SK-N-SH (cell line): ENCODE measurements at regions not wholly inside any gene's neighbourhood (a gene's known extent, or its start where the extent isn't known, plus 50 kb on each side); places are given as distances from the start of the nearest gene placed in this dataset.

Experiments used
- CTCF ChIA-PET: fragments of 300-600, 350-600 bp; formaldehyde crosslinking; extraction: SDS; loops from one replicate; lab custom pipeline; 2021; lab: Yijun Ruan, JAX
- POLR2A ChIA-PET: fragments of 350-600 bp; sonication (Branson Sonifier 250); formaldehyde crosslinking; extraction: SDS; loops from one replicate; lab custom pipeline; 2020; ENCODE audit warnings: antibody characterized with exemption, inconsistent platforms; lab: Yijun Ruan, JAX
- DNase-seq: peaks from one replicate; pipeline ENCODE4 v3.0.0; 2012
- H2AFZ ChIP-seq: fragments of 200-600 bp; sonication (generic); 2 replicates; pipeline ENCODE4 v1.8.1; 2016; ENCODE audit warnings: antibody characterized with exemption, mild to moderate bottlenecking, low read depth
- H3F3A ChIP-seq: fragments of 200-600 bp; sonication (generic); replicated peaks from 2 replicates; pipeline ENCODE3; 2016; ENCODE audit warnings: antibody characterized with exemption, mild to moderate bottlenecking; ENCODE audit not compliant: insufficient read depth
- H3K27ac ChIP-seq, 2 experiments: fragments of 200-500 bp in 1 of 2; fragments of 200-600 bp in 1 of 2; sonication (Bioruptor generic) in 1 of 2; sonication (generic), shearing (Covaris generic) in 1 of 2; 2 replicates each; pipeline versions ENCODE4 v1.5.1 to v1.6.1; 2014 to 2016; ENCODE audit warnings: low read depth in 2 of 2, inconsistent platforms in 1 of 2, low read length in 1 of 2, mild to moderate bottlenecking in 1 of 2, mixed read lengths in 1 of 2
- H3K27me3 ChIP-seq: fragments of 200-600 bp; sonication (generic), shearing (Covaris generic); 2 replicates; pipeline ENCODE4 v1.6.1; 2016; ENCODE audit warnings: mixed run types; ENCODE audit not compliant: insufficient read depth
- H3K36me3 ChIP-seq, 2 experiments: fragments of 200-500 bp in 1 of 2; fragments of 200-600 bp in 1 of 2; sonication (Bioruptor generic) in 1 of 2; sonication (generic) in 1 of 2; replicated peaks in 1 of 2; 2 replicates each; pipeline versions ENCODE3 to v1.5.1; 2014 to 2016; ENCODE audit warnings: low read length in 1 of 2, mild to moderate bottlenecking in 1 of 2; ENCODE audit not compliant: insufficient read depth in 2 of 2, control insufficient read depth in 1 of 2
- H3K4me1 ChIP-seq, 2 experiments: fragments of 200-500 bp in 1 of 2; fragments of 200-600 bp in 1 of 2; sonication (Bioruptor generic) in 1 of 2; sonication (generic), shearing (Covaris generic) in 1 of 2; 2 replicates each; pipeline versions ENCODE4 v1.5.1 to v1.6.1; 2014 to 2016; ENCODE audit warnings: low read depth in 1 of 2, low read length in 1 of 2, mixed run types in 1 of 2; ENCODE audit not compliant: insufficient read depth in 2 of 2, control insufficient read depth in 1 of 2
- H3K4me2 ChIP-seq: fragments of 200-600 bp; sonication (generic), shearing (Covaris generic); 2 replicates; pipeline ENCODE4 v1.6.1; 2017; ENCODE audit warnings: mixed run types
- H3K4me3 ChIP-seq, 2 experiments: fragments of 200-500 bp in 1 of 2; fragments of 200-600 bp in 1 of 2; sonication (Bioruptor generic) in 1 of 2; sonication (generic), shearing (Covaris generic) in 1 of 2; 2 replicates each; pipeline versions ENCODE4 v1.5.1 to v1.8.1; 2014 to 2016; ENCODE audit warnings: low read depth in 2 of 2, inconsistent platforms in 1 of 2, low read length in 1 of 2, mild to moderate bottlenecking in 1 of 2, mixed read lengths in 1 of 2, moderate library complexity in 1 of 2
- H3K79me2 ChIP-seq: fragments of 200-600 bp; sonication (generic); 2 replicates; pipeline ENCODE4 v1.8.1; 2017; ENCODE audit warnings: mild to moderate bottlenecking; ENCODE audit not compliant: insufficient read depth
- H3K9ac ChIP-seq: fragments of 200-600 bp; sonication (generic); 2 replicates; pipeline ENCODE4 v1.6.1; 2017; ENCODE audit warnings: mixed run types
- H3K9me2 ChIP-seq: fragments of 200-600 bp; sonication (generic); 2 replicates; pipeline ENCODE4 v1.6.1; 2017; ENCODE audit warnings: mixed run types
- H3K9me3 ChIP-seq: fragments of 200-600 bp; sonication (generic); 2 replicates; pipeline ENCODE4 v1.6.1; 2017; ENCODE audit warnings: mixed run types, mild to moderate bottlenecking, moderate library complexity
- H4K20me1 ChIP-seq: fragments of 200-600 bp; sonication (generic); 2 replicates; pipeline ENCODE4 v1.6.1; 2017; ENCODE audit warnings: mild to moderate bottlenecking, mixed run types; ENCODE audit not compliant: insufficient read depth
- EP300 ChIP-seq, 2 experiments: IDR thresholded peaks; 2 replicates each; pipeline versions ENCODE4 v1.4.0 to v1.6.1; 2012; ENCODE audit warnings: borderline replicate concordance in 1 of 2, low read depth in 1 of 2, low read length in 1 of 2
- FOSL2 ChIP-seq: IDR thresholded peaks from 2 replicates; pipeline ENCODE4 v1.4.0; 2012; ENCODE audit warnings: low read depth, mild to moderate bottlenecking, moderate library complexity, borderline replicate concordance
- GATA2 ChIP-seq: sonication (generic); formaldehyde crosslinking; IDR thresholded peaks from 2 replicates; pipeline ENCODE4 v1.5.0; 2020; ENCODE audit warnings: mild to moderate bottlenecking, missing genetic modification reagents
- NFIC ChIP-seq: IDR thresholded peaks from 2 replicates; pipeline ENCODE4 v1.4.0; 2012; ENCODE audit warnings: borderline replicate concordance
- NRF1 ChIP-seq: IDR thresholded peaks from 2 replicates; pipeline ENCODE4 v1.6.1; 2012; ENCODE audit warnings: low read depth, mild to moderate bottlenecking, low read length
- RAD21 ChIP-seq: IDR thresholded peaks from 2 replicates; pipeline ENCODE4 v1.6.1; 2012; ENCODE audit warnings: mild to moderate bottlenecking, low read length
- RCOR1 ChIP-seq: fragments of 150-350 bp; IDR thresholded peaks from 2 replicates; pipeline ENCODE4 v1.6.1; 2017; ENCODE audit warnings: antibody characterized with exemption, low read length
- RFX5 ChIP-seq: IDR thresholded peaks from 2 replicates; pipeline ENCODE4 v1.6.1; 2012; ENCODE audit warnings: mild to moderate bottlenecking, improper control_type of control experiment, low read length
- RXRA ChIP-seq: IDR thresholded peaks from 2 replicates; pipeline ENCODE4 v1.4.0; 2012; ENCODE audit warnings: low read depth, mild to moderate bottlenecking, borderline replicate concordance
- SIN3A ChIP-seq: IDR thresholded peaks from 2 replicates; pipeline ENCODE4 v1.6.1; 2012; ENCODE audit warnings: low read depth, mild to moderate bottlenecking, low read length, moderate library complexity, borderline replicate concordance
- SMC3 ChIP-seq: IDR thresholded peaks from 2 replicates; pipeline ENCODE4 v1.6.1; 2012; ENCODE audit warnings: low read depth, low read length, improper control_type of control experiment
- TAF1 ChIP-seq: IDR thresholded peaks from 2 replicates; pipeline ENCODE4 v1.6.1; 2012; ENCODE audit warnings: low read depth, mild to moderate bottlenecking, low read length, moderate library complexity, borderline replicate concordance
- TCF12 ChIP-seq: IDR thresholded peaks from 2 replicates; pipeline ENCODE4 v1.4.0; 2012
- TEAD4 ChIP-seq: IDR thresholded peaks from 2 replicates; pipeline ENCODE4 v1.4.0; 2012; ENCODE audit warnings: mild to moderate bottlenecking, borderline replicate concordance; ENCODE audit not compliant: insufficient read depth
- WGBS: methylation state at CpG from one replicate; pipeline ENCODE4 v1.1.6; 2017; ENCODE audit warnings: low lambda C conversion rate; 5-methylcytosine and 5-hydroxymethylcytosine counted together
- TF ChIP-seq, protein P1 (sequence below): fragments of 150-350 bp; IDR thresholded peaks from 2 replicates; pipeline ENCODE4 v1.6.1; 2016; ENCODE audit warnings: mild to moderate bottlenecking, low read depth, low read length
- TF ChIP-seq, protein P2 (sequence below): IDR thresholded peaks from 2 replicates; pipeline ENCODE4 v1.4.0; 2012; ENCODE audit warnings: low read depth, borderline replicate concordance
- TF ChIP-seq, protein P3 (sequence below): IDR thresholded peaks from 2 replicates; pipeline ENCODE4 v1.4.0; 2012; ENCODE audit warnings: low read depth, borderline replicate concordance
- TF ChIP-seq, protein P4 (sequence below): fragments of 150-350 bp; IDR thresholded peaks from 2 replicates; pipeline ENCODE4 v1.6.1; 2017; ENCODE audit warnings: antibody characterized with exemption, low read length, low read depth, borderline replicate concordance

DNA sequence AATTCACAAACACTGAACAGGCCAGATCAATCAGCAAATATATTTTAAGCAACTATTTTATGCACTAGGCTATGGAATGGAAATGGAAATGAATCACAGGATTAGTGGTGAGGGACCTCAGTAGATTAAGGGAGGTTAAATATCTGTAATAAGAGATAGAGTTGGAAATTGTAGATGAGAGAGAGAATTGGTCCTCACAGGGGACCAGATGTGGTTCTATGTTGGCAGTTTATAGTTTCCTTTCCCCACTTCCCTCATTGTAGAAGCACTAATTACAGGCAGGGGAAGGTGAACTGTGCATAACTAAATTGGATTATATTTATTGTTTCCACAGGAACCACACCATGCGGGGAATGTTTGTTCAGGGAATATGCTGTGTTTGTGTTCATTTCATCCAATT is 496.2 kb downstream of the ARHGEF28 start:
- peaks cover 0 to 2% of the 10 kb centered on the region in 2 experiments; a peak in 1 of 4 replicates for H3K4me1 ChIP-seq
- DNase-seq = no peak
- no peaks in the 10 kb centered on the region for H3K79me2 ChIP-seq
- POLR2A ChIA-PET = no interaction called here
- no peaks in the 10 kb centered on the region for H4K20me1 ChIP-seq
- no peak overlapping the region for H2AFZ ChIP-seq
- H3K4me2 ChIP-seq = no peak overlapping the region
- no peaks in the 10 kb centered on the region for H3F3A ChIP-seq
- TF ChIP-seq TEAD4 = no peak
- TF ChIP-seq, all 33 proteins: peak for 0
- H3K9me3 ChIP-seq = no peaks in the 10 kb centered on the region
- CTCF ChIA-PET = interaction anchor here (1.0 to 1.1 kb wide), 2 partner anchors 14 to 87 kb away, joined by 3 to 4 read pairs; no protein-coding TSS in a partner anchor
- no peak overlapping the region for H3K9ac ChIP-seq
- no peaks in the 10 kb centered on the region for H3K36me3 ChIP-seq
- no peaks in the 10 kb centered on the region for H3K9me2 ChIP-seq
- H3K27me3 ChIP-seq = no peaks in the 10 kb centered on the region
- no peak overlapping the region for H3K4me3 ChIP-seq
- H3K27ac ChIP-seq = no peak overlapping the region; a peak in 1 of 4 replicates
- 100% methylated on average over 1 of the region's 1 CpG for WGBS

DNA sequence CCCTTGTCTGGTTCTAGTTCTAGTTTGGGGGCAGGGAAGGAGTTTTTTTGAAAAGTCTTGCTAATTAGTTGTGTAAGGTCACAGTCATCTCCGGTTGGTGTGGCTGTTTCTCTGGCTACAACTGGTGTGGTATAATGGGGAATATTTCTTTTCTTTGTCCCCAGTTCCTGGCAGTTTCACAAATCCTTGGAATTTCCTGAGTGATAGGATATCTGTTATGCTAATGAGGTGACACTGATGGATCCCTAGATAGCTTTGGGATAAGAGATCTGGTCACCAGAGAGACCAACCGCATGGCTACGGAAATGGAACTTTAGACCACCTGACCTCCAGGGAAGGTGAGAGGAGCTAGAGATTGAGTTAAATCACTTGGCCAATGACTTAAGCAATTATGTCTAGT is 494.6 kb downstream of the ARHGEF28 start:
- H3K9me3 ChIP-seq = no peaks in the 10 kb centered on the region
- no peak overlapping the region for H3K9ac ChIP-seq
- H3K9me2 ChIP-seq = no peaks in the 10 kb centered on the region
- no peaks in the 10 kb centered on the region for H3K79me2 ChIP-seq
- no peaks in the 10 kb centered on the region for H3F3A ChIP-seq
- no peak overlapping the region for H3K4me2 ChIP-seq
- ChIA-PET CTCF (interaction anchor here (0.8 to 1.3 kb wide), 2 partner anchors 16 to 54 kb away, joined by 3 read pairs; no protein-coding TSS in a partner anchor), POLR2A (no interaction called here)
- H3K27me3 ChIP-seq = no peaks in the 10 kb centered on the region
- H3K36me3 ChIP-seq = no peaks in the 10 kb centered on the region
- no peak for DNase-seq
- no peaks in the 10 kb centered on the region for H4K20me1 ChIP-seq
- H3K27ac ChIP-seq = no peak overlapping the region
- H3K4me3 ChIP-seq = no peak overlapping the region
- H3K4me1 ChIP-seq = no peaks in the 10 kb centered on the region; a peak in 1 of 4 replicates
- WGBS = 96% methylated on average over 3 of the region's 3 CpGs
- TF ChIP-seq, protein P1, sequence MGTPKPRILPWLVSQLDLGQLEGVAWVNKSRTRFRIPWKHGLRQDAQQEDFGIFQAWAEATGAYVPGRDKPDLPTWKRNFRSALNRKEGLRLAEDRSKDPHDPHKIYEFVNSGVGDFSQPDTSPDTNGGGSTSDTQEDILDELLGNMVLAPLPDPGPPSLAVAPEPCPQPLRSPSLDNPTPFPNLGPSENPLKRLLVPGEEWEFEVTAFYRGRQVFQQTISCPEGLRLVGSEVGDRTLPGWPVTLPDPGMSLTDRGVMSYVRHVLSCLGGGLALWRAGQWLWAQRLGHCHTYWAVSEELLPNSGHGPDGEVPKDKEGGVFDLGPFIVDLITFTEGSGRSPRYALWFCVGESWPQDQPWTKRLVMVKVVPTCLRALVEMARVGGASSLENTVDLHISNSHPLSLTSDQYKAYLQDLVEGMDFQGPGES = no peak
- no peak for TF ChIP-seq SIN3A
- no peak for TF ChIP-seq TAF1
- no peak for TF ChIP-seq RAD21
- no peak for TF ChIP-seq FOSL2
- TF ChIP-seq, protein P2, sequence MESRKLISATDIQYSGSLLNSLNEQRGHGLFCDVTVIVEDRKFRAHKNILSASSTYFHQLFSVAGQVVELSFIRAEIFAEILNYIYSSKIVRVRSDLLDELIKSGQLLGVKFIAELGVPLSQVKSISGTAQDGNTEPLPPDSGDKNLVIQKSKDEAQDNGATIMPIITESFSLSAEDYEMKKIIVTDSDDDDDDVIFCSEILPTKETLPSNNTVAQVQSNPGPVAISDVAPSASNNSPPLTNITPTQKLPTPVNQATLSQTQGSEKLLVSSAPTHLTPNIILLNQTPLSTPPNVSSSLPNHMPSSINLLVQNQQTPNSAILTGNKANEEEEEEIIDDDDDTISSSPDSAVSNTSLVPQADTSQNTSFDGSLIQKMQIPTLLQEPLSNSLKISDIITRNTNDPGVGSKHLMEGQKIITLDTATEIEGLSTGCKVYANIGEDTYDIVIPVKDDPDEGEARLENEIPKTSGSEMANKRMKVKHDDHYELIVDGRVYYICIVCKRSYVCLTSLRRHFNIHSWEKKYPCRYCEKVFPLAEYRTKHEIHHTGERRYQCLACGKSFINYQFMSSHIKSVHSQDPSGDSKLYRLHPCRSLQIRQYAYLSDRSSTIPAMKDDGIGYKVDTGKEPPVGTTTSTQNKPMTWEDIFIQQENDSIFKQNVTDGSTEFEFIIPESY = no peak
- TF ChIP-seq RCOR1 = no peak
- TF ChIP-seq NRF1 = no peak
- no peak for TF ChIP-seq RXRA
- TF ChIP-seq GATA2 (CRISPR knock-in tag) = no peak
- TF ChIP-seq SMC3 = no peak
- TF ChIP-seq, protein P3, sequence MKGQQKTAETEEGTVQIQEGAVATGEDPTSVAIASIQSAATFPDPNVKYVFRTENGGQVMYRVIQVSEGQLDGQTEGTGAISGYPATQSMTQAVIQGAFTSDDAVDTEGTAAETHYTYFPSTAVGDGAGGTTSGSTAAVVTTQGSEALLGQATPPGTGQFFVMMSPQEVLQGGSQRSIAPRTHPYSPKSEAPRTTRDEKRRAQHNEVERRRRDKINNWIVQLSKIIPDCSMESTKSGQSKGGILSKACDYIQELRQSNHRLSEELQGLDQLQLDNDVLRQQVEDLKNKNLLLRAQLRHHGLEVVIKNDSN = no peak
- TF ChIP-seq, protein P4, sequence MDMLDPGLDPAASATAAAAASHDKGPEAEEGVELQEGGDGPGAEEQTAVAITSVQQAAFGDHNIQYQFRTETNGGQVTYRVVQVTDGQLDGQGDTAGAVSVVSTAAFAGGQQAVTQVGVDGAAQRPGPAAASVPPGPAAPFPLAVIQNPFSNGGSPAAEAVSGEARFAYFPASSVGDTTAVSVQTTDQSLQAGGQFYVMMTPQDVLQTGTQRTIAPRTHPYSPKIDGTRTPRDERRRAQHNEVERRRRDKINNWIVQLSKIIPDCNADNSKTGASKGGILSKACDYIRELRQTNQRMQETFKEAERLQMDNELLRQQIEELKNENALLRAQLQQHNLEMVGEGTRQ = no peak
- no peak for TF ChIP-seq EP300 (IDR thresholded peaks at IDR 0.05; ENCODE audit: borderline replicate concordance in 1 of 2, low read depth in 1 of 2, low read length in 1 of 2)
- TF ChIP-seq RFX5 = no peak
- no peak for TF ChIP-seq TCF12
- no peak for TF ChIP-seq NFIC
- H2AFZ ChIP-seq = no peak overlapping the region
